Panc1 (cell line): ENCODE measurements at regions not wholly inside any gene's neighbourhood (a gene's known extent, or its start where the extent isn't known, plus 50 kb on each side); places are given as distances from the start of the nearest gene placed in this dataset.

ENCODE experiments used
- POLR2AphosphoS5 ChIP-seq: IDR thresholded peaks from 2 replicates; pipeline ENCODE4 v1.6.1; 2012; ENCODE audit warnings: mild to moderate bottlenecking, low read depth, low read length, moderate library complexity
- TF ChIP-seq, protein P1 (sequence below): fragments of 450-650 bp; IDR thresholded peaks from 2 replicates; pipeline ENCODE4 v1.5.1; 2017; ENCODE audit warnings: mild to moderate bottlenecking

DNA sequence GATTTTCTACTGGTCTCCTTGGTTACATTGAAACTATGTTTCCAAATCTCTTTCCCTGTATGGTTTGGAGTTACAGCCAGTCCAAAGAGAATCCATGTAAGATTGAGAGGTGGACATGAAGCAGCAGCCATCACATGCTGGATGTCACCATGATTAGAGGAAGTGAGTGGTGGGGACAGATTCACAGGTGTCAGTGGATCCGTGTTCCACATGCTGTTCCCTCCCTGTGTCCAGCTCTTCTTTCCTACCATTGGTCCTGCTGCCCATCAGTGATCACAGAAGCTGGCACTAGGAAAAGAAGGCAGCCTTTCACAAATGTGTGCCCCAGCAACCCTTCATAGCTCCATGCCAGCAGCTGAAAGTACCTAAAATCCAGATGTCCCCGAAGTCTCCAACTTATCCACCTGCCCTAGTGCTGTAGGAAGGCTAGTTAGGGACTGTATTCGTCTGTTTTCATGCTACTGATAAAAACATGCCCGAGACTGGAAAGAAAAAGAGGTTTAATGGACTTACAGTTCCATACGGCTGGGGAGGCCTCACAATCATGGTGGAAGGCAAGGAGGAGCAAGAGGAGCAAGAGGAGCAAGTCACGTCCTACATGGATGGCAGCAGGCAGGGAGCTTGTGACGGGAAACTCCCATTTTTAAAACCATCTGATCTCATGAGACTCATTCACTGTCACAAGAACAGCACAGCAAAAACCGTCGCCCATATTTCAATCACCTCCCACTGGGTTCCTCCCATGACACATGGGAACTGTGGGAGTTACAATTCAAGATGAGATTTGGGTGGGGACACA is 207.5 kb downstream of the INSIG2 start:
- TF ChIP-seq, protein P1, sequence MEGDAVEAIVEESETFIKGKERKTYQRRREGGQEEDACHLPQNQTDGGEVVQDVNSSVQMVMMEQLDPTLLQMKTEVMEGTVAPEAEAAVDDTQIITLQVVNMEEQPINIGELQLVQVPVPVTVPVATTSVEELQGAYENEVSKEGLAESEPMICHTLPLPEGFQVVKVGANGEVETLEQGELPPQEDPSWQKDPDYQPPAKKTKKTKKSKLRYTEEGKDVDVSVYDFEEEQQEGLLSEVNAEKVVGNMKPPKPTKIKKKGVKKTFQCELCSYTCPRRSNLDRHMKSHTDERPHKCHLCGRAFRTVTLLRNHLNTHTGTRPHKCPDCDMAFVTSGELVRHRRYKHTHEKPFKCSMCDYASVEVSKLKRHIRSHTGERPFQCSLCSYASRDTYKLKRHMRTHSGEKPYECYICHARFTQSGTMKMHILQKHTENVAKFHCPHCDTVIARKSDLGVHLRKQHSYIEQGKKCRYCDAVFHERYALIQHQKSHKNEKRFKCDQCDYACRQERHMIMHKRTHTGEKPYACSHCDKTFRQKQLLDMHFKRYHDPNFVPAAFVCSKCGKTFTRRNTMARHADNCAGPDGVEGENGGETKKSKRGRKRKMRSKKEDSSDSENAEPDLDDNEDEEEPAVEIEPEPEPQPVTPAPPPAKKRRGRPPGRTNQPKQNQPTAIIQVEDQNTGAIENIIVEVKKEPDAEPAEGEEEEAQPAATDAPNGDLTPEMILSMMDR = no peak
- no peak for TF ChIP-seq POLR2AphosphoS5
